Adrenal gland (tissue), 9 donors: ENCODE measurements at regions not wholly inside any gene's neighbourhood (a gene's known extent, or its start where the extent isn't known, plus 50 kb on each side); places are given as distances from the start of the nearest gene placed in this dataset.

Source experiments
- DNase-seq, 7 donors: peaks; one replicate each; pipeline ENCODE4 v3.0.0-alpha.2; 2019 to 2020
- H3K27ac ChIP-seq, 5 donors: fragments of 200-600 bp; sonication (generic) in 4 of 5; 1 replicate in 3 of 5; 2 replicates in 2 of 5; pipeline versions ENCODE4 v1.5.1 to v1.8.0; 2016 to 2020; ENCODE audit warnings: mild to moderate bottlenecking in 1 of 5
- H3K27me3 ChIP-seq: fragments of 200-600 bp; 2 replicates; pipeline ENCODE4 v1.8.0; 2021
- H3K36me3 ChIP-seq, 2 donors: fragments of 200-600 bp; replicated peaks in 1 of 2; 1 replicate in 1 of 2; 2 replicates in 1 of 2; pipeline versions ENCODE4 v1.5.1 to v1.8.0; 2018 to 2022
- H3K4me1 ChIP-seq, 2 donors: fragments of 200-600 bp; replicated peaks in 1 of 2; 1 replicate in 1 of 2; 2 replicates in 1 of 2; pipeline versions ENCODE4 v1.5.1 to v1.8.0; 2018 to 2021
- H3K4me3 ChIP-seq, 4 donors: fragments of 200-600 bp; sonication (generic) in 3 of 4; one replicate each; pipeline ENCODE4 v1.5.1; 2016 to 2018
- H3K9me3 ChIP-seq, 3 donors: fragments of 200-600 bp; sonication (generic) in 1 of 3; replicated peaks in 1 of 3; 1 replicate in 2 of 3; 2 replicates in 1 of 3; pipeline versions ENCODE4 v1.5.1 to v1.8.0; 2016 to 2021
- CTCF ChIP-seq, 6 experiments: fragments of 450-650 bp in 4 of 6; fragments of 200-600 bp in 2 of 6; sonication (generic) in 1 of 6; IDR thresholded peaks; 1 replicate in 5 of 6; 2 replicates in 1 of 6; pipeline versions ENCODE4 v1.5.1 to v1.8.0; 2016 to 2021; ENCODE audit warnings: antibody characterized with exemption in 6 of 6, mild to moderate bottlenecking in 2 of 6, moderate library complexity in 1 of 6
- POLR2A ChIP-seq, 2 donors: fragments of 450-650 bp; IDR thresholded peaks; one replicate each; pipeline ENCODE4 v1.6.1; 2017; ENCODE audit warnings: antibody characterized with exemption in 2 of 2, mild to moderate bottlenecking in 2 of 2, moderate library complexity in 1 of 2
- WGBS, 4 donors: extraction: QIAGEN DNeasy Blood & Tissue Kit in 2 of 4; methylation state at CpG; one replicate each; pipeline versions ENCODE4 v1.1.5 to v1.1.7; 2013 to 2017; 5-methylcytosine and 5-hydroxymethylcytosine counted together
- intact Hi-C, 2 donors: fragments of 100-400 bp; cut with DNase I; formaldehyde crosslinking; loops; one replicate each; pipeline versions ENCODE4 v1.14.1 to v1.15.0; 2022 to 2023
- donor health status: healthy with polysubstance abuse.
- donor health status: Bipolar disorder and iron deficiency.
- donor health status: DM: yes; HTN: yes; CAD: no.
- donor health status: DM: no; HTN: no; CAD: no.
- donor health status: DM: no; HTN: no; CAD: no.

GRCh38 chr7:79893991-79894390 lies 240.6 kb upstream of the GNAI1 start:
- intact Hi-C loops, result no loop called here

GRCh38 chr7:79882922-79883321 lies 251.7 kb upstream of the GNAI1 start:
- no peaks in the 10 kb centered on the region for H3K36me3 ChIP-seq
- no peaks in the 10 kb centered on the region for H3K4me1 ChIP-seq
- no peak overlapping the region for H3K4me3 ChIP-seq
- H3K27ac ChIP-seq, result no peak overlapping the region
- TF ChIP-seq CTCF (IDR thresholded peaks at IDR 0.05) (no peak), POLR2A (IDR thresholded peaks at IDR 0.05) (no peak)
- intact Hi-C loops, result no loop called here
- H3K27me3 ChIP-seq, result no peaks in the 10 kb centered on the region
- DNase-seq, result no peak
- WGBS, 4 donors, result 72 to 88% (median 81%) methylated on average over 2 of the region's 2 CpGs
- H3K9me3 ChIP-seq, result peaks cover 0 to 4% (median 0%) of the 10 kb centered on the region in 3 donors

More at GRCh38 chr7:79893991-79894390, 240.6 kb upstream of the GNAI1 start:
- Histone ChIP-seq H3K4me1 (no peaks in the 10 kb centered on the region), H3K9me3 (no peaks in the 10 kb centered on the region), H3K36me3 (no peaks in the 10 kb centered on the region), H3K27ac (no peak overlapping the region), H3K4me3 (no peak overlapping the region), H3K27me3 (no peaks in the 10 kb centered on the region)
- TF ChIP-seq CTCF (IDR thresholded peaks at IDR 0.05), result no peak
- TF ChIP-seq POLR2A (IDR thresholded peaks at IDR 0.05), result no peak
- no peak for DNase-seq
- 84 to 95% (median 85%) methylated on average over 1 of the region's 1 CpG for WGBS, 4 donors

GRCh38 chr7:79880312-79880711 lies 254.3 kb upstream of the GNAI1 start:
- Histone ChIP-seq H3K36me3 (no peaks in the 10 kb centered on the region), H3K27me3 (no peaks in the 10 kb centered on the region), H3K9me3 (peaks cover 0 to 4% (median 0%) of the 10 kb centered on the region in 3 donors), H3K27ac (no peak overlapping the region), H3K4me1 (no peaks in the 10 kb centered on the region), H3K4me3 (no peak overlapping the region)
- intact Hi-C loops, result no loop called here
- DNase-seq, result no peak
- no peak for TF ChIP-seq POLR2A (IDR thresholded peaks at IDR 0.05)
- no peak for TF ChIP-seq CTCF (IDR thresholded peaks at IDR 0.05)
- 69 to 80% (median 75%) methylated on average over 2 of the region's 2 CpGs for WGBS, 4 donors

GRCh38 chr7:79877874-79878465 lies 256.7 kb upstream of the GNAI1 start:
- intact Hi-C loops, result no loop called here
- TF ChIP-seq POLR2A (IDR thresholded peaks at IDR 0.05), result no peak
- no peak for TF ChIP-seq CTCF (IDR thresholded peaks at IDR 0.05)
- DNase-seq, result no peak

More at GRCh38 chr7:79877874-79878465, 256.7 kb upstream of the GNAI1 start:
- H3K27me3 ChIP-seq, result no peaks in the 10 kb centered on the region
- no peak overlapping the region for H3K27ac ChIP-seq
- 62 to 90% (median 81%) methylated on average over 3 of the region's 3 CpGs for WGBS, 4 donors
- no peaks in the 10 kb centered on the region for H3K36me3 ChIP-seq
- H3K4me3 ChIP-seq, result no peak overlapping the region
- peaks cover 0 to under 1% (median 0%) of the 10 kb centered on the region in 3 donors for H3K9me3 ChIP-seq
- no peaks in the 10 kb centered on the region for H3K4me1 ChIP-seq
